ENCODE measurements at regions not wholly inside any gene's neighbourhood (a gene's known extent, or its start where the extent isn't known, plus 50 kb on each side); places are given as distances from the start of the nearest gene placed in this dataset.

DNA sequence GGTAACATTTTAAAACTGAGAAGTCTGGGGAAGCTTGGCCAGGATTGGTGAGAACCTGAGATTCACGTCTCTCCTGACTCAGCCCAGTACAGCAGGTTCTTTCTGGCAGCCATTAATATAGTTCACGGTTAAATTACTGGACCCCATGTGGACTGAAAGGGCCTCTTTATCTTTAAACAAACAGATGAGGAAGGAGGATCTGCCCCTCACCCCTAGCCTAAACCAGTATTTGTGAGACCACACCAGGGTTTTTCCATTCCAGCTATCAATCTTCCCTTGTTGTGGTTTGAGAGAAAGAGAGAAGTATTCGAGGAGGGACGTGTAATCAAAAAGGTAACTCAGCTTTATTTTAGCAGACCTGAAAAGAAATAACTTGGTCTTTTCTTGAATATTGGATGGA, 137.1 kb downstream of the PROX1 start:
- TF ChIP-seq, protein P1, sequence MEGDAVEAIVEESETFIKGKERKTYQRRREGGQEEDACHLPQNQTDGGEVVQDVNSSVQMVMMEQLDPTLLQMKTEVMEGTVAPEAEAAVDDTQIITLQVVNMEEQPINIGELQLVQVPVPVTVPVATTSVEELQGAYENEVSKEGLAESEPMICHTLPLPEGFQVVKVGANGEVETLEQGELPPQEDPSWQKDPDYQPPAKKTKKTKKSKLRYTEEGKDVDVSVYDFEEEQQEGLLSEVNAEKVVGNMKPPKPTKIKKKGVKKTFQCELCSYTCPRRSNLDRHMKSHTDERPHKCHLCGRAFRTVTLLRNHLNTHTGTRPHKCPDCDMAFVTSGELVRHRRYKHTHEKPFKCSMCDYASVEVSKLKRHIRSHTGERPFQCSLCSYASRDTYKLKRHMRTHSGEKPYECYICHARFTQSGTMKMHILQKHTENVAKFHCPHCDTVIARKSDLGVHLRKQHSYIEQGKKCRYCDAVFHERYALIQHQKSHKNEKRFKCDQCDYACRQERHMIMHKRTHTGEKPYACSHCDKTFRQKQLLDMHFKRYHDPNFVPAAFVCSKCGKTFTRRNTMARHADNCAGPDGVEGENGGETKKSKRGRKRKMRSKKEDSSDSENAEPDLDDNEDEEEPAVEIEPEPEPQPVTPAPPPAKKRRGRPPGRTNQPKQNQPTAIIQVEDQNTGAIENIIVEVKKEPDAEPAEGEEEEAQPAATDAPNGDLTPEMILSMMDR (IDR thresholded peaks at IDR 0.05) = no peak
- TF ChIP-seq POLR2A (IDR thresholded peaks at IDR 0.05) = no peak

Data from body of pancreas (tissue), 4 donors.